ENCODE measurements at regions not wholly inside any gene's neighbourhood (a gene's known extent, or its start where the extent isn't known, plus 50 kb on each side); places are given as distances from the start of the nearest gene placed in this dataset.
"Not testable (repeated sequence)": the region's sequence is repeated elsewhere in the genome, so short reads cannot be mapped to it uniquely, and the experiment has no call there.

DNA sequence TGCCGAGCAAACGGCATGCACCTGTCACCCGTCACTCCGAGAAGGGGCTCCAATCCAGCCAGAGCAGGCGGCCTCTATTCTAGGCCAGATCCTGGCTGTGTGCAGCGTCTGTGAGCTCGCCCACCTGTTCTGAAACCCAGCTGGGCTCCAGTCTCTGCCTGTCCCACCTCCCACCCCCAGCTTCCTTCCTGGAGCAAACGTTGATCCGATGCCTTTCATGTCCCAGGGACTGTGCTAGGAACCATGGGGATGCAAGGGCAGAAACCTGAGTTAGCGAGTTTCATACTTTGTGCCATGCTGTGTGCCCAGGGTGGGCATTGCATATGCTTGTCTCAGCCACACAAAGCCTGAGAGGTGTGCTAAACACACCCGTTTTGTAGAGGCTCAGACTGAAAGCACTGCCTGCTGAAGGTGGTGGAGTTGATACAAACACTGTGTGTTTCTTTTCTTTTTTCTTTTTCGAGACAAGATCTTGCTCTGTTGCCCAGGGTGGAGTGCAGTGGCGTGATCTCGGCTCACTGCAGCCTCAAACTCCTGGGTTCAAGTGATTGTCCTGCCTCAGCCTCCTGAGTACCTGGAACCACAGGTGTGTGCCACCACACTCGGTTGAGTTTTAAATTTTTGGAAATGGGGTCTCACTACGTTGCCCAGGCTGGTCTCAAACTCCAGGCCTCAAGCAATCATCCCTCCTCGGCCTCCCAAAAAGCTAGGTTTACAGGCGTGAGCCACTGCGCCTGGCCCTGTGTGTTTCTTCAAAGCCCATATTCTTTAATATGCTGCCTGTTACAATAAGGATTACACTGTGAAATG lies 84.1 kb upstream of the MED13L start:
- no peak for DNase-seq

DNA sequence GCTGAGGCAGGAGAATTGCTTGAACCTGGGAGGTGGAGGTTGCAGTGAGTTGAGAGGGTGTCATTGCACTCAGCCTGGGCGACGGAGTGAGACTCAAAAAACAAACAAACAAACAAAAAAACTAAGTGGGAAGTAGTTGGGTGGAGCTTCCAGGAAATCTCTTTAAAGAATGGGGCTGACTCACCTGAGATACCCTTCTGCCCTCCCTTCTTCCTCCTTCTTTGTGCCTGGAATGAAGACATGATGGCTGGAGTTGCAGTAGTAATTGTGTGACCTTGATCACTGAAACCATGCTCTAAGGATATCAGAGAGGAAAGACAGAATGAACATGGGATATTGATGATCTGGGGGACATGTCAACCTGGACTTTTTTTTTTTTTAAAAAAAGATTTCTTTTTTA lies 87.6 kb upstream of the MED13L start:
- DNase-seq: no peak

DNA sequence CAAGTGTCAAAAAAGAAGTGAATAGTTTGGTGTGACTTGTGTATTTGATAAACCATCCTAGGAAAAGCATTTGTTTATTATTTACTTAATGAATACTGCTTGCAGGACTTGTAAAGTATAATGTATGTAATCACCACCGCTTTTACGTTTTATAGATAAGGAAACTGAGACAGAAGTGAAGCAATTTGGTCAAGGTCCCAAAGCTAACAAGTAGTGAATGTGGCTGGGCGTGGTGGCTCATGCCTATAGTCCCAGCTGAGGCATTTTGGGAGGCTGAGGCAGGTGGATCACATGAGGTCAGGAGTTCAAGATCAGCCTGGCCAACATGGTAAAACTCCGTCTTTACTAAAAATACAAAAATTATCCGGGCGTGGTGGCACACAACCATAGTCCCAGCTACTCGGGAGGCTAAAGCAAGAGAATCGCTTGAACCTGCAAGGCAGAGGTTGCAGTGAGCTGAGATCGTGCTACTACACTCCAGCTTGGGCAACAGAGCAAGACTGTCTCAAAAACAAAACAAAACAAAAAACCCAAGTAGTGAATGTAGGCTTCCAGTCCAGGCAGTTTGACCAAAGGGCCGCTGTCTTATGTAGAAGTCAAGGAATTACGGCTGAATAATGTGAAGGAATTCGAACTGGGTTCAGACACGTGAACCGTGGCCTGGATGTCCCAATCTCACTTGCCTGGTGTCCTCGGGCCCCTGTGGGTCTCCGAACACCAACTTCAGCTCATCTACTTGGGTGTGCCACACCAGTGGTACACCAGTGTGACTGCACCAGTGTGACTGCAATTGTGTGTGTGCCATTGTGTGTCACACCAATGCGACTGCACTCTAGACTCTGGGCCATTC lies 88.3 kb upstream of the MED13L start:
- no peak for DNase-seq

DNA sequence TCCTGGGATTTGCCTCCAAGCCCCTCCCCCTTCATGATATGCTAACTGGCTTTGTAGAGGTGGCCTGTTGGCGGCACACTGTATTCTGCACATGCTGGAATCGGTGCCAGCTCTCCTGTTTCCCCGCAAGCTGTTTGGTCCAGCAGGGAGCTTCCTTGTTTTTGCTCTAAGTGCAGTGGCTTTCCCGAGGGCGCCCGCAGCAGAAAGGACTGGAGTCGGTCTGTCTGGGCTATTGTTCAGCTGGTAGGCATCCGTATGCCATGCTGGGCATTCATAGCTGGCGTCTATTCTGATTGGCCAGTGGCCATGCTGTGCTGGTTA lies 88.9 kb upstream of the MED13L start:
- DNase-seq: no peak

DNA sequence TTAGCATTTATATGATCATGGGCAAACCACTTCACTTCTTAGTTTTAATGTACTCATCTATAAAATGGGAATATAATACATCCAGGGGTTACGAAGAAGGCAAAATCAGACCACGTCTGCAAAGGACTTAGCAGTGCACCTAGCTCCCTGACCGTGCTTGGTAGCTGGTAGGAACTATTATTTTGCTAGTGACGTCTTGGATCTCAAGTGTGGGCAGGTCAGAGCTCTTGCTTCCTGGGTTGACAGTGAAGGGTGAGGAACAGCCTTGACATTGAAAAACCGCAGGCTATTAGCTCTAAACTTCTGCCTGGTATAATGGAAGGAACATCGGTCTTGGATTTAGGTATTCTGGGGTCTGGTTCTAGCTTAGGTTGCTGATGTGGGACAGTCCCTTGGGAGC lies 89.3 kb upstream of the MED13L start:
- DNase-seq: no peak

DNA sequence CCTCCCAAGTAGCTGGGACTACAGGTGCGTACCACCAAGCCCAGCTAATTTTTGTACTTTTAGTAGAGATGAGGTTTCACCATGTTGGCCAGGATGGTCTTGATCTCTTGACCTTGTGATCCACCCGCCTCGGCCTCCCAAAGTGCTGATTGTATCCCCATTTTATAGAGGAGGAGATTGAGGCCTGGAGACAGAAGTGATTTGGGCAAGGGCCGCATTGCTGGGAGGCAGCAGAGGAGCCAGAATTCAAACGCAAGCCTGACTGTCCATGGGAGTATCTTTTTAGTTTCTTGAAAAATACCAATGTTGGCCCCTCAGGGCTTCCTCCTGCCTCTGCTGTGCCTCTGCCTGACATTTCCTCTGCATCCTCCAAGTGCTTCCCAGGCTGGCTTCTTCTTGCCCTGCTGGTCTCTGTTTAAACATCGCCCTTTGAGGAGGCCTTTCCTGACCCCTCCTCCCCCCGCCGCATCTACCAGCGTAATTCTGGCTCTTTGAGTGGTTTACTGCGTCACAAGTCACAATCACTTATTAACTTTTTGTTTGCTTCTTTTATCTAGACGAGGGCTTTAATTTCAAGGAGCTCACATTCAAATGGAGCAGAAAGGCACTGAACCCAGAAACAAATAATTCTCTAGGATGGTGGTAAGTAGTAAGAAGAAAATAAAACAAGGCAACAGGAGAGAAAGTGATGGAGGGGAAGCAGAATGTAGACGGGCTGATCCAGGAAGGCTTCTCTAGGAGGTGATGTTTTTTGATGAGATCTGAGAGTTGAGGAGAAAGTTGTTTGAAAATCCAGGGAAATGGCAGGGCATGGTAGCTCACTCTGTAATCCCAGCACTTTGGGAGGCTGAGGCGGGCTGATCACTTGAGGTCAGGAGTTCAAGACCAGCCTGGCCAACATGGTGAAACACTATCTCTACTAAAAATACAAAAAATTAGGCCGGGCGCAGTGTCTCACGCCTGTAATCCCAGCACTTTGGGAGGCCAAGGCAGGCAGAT lies 91.0 kb upstream of the MED13L start:
- DNase-seq: no peak

DNA sequence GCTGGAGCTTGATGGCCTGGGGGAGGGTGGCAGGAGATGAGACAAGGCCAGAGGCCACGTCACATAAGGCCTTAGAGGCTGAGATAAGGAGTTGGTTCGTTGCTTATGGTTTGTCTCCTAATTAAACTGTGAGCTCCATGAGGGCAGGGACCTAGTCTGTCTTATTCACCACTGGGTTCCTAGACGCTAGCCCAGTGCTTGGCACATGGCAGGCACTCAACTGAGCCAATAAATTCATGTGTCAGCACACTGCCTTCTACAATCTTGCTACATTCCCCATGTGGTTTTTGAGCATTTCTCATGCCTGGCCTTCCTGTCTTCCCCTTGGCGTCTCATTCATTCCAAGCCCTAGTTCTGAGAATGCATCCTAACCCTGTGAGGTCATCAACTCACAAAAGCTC lies 92.5 kb upstream of the MED13L start:
- DNase-seq: peak; percentile 26

DNA sequence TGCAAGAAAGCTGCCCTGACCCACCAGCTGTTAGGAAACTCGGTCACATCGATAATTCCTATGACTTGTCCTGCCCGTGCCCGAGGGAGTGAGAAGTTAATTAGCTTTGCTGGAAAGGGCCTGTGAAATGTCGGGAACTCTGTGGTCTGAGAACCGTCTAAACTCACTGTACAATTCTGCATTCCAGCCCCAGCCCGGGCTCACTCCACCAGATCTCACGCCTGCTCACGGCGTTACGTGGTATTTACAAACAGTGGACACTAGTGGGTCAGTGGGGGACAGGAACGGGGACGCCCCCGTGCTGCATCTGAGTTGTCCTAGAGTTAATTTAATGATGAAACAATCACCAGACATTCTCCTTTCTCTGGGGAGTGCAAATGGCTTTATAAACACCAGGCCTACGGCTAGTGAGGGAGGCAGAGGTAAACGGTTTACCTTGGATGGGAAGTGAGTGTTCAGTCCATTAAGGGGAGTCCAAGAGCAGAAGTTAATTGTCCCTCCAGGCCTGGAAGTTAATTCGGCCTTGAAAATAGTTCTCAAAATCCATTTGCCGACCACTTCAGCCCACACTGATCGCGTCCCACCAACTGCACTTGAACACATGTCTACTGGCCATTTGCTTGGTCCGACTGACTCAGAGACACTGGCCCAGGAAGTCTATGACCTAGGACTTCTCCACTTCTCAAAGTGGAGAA lies 93.5 kb upstream of the MED13L start:
- no peak for DNase-seq

DNA sequence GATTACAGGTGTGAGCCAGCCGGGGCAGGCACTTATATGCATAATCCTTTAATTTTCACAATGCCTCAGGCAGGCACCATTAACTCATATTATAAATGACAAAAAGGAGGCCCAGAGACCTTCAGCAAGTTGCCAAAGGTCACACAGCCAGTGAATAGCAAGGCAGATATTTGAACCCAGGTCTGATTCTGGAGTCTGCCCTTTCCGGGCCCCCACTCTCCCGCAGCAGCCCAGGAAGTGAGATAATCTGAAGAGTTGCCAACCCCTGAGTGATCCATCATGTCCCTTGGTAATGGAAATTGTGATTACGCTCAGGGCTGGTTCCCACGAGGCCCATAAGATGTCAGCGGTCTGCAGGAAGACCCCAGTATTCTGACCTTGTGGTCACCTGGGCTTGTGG lies 95.3 kb upstream of the MED13L start:
- no peak for DNase-seq

DNA sequence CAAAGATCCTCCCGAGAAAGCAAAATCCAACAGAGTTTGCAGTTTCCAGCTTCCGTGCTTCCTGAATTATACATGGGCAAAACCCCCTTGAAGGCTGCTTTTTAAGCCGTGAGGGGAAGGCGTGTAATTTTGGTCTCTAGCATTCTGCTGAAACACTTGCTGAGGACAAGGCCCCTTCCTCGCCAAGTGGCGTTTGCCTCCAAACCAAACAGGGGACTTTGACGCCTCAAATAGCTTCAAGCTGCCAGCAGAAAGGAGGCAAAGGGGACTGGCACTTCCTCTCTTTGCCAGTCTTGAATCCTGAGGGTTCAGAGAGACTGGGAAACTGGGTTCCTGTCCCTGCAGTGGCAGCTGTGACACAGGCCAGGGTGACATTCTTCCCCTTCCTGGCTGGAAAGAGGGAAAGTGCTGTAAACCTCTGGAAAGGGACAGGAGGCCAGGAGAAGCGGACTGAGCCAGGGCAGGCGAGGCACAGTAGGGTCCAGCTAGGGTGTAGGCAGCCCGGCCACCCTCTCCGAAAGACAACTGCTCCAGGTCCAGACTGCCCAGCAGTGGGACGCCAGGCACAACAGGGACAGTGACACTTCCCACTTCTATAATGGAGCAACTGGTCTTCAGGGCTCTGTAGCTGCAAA lies 96.2 kb upstream of the MED13L start:
- DNase-seq: no peak

DNA sequence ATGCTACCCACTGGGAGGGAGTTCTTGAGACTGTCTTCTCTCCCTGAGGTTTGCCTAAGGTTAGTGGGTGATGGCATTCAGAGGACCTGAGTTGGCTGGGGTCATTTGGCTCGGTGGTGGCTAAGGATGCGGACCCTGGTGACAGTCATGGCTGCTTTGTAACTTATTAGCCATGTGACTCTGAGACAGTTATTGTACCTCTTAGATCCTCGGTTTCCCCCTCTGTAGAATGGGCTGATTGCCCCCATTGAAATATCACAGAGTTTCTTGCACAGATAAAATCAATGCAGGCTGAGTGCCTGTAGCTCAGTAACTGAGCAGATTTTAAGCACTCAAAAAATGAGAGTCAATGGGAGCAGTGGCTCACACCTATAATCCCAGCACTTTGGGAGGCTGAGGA lies 96.7 kb upstream of the MED13L start:
- DNase-seq: no peak

DNA sequence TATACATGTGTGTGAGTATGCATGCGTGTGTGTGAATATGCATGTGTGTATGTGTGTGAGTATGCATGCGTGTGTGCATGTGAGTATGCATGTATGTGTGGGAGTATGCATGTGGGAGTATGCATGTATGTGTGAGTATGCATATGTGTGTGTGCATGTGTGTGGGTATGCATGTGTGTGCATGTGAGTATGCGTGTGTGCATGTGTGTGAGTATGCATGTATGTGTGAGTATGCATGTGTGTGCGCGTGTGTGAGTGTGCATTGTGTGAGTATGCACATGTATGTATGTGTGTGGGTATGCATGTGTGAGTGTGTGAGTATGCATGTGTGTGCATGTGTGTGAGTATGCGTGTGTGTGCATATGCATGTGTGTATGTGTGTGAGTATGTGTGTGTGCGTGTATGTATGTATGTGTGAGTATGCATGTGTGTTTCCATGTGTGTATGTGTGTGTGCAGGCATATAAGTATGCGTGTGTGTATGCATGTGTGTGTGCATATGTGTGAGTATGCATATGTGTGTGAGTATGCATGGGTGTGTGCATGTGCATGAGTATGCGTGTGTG lies 97.9 kb upstream of the MED13L start:
- DNase-seq: no peak

DNA sequence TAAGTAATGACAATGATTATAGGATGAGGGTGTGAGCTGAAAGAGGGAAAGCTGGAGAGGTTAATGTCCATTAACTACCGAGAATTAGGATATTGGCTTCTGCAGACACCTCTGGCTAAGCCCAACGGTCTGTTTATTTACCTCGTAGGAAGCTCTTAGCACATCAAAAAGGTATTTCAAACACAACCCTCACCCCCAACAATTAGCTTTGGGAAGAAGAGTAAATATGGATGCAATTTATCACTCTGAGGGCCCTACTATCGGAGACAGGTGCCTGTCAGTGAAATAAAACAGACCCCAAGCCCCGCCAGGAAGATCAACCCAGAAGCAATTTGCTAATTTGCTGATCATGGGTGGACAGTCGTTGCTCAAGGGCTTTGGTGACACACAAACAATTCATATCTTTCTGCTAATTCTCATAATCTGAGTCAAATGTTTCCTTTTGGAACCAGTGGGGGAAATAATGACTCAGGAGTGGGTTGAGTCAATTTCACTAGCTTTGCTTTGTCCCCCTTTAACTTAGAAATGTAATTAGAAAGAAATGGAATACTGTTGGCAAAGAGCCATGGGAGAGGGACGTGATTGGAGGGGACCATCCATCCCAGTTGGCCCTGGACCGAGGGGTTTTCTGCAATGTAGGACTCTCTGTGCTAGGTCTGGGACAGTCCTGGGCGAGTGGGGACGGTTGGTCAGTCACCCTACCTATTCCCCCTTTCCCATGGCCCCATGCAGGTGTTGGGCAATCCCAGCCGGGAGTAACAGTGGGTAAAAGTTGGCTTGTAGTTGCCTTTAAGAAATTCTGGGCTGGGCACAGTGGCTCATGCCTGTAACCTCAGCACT lies 99.1 kb upstream of the MED13L start:
- no peak for DNase-seq

DNA sequence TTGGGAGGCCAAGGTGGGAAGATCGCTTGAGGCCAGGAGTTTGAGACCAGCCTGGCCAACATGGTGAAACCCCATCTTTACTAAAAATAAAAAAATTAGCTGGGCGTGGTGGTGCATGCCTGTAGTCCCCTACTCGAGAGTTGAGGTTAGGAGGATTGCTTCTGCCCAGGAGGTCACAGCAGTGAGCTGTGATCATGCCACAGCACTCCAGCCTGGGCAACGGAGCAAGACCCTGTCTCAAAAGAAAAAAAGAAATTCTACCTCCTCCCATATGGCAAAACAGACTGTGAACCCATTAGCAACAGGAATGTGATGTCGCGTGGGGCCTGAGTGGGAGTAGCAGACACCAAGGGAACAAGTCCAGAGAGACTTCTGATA lies 99.7 kb upstream of the MED13L start:
- DNase-seq: not testable (repeated sequence)

DNA sequence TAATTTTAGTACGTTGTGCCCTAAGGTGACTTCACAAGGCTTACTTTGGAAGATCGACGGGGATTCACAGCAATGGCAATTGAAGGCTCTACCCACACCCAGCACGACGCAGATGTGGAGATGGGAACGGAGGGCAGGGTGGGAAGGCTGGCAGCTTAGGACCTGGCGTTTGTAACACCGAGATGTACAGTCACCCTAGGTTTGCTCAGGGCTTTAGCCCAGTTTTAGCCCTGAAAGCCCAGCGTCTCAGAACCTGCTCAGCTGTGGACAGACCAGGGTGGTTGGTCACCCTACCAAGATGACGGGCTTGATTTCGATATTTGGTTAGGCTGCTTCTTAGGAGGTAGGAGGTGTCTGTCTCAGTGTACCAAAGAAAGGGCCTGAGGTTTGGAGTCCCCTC lies 100.5 kb upstream of the MED13L start:
- DNase-seq: no peak

DNA sequence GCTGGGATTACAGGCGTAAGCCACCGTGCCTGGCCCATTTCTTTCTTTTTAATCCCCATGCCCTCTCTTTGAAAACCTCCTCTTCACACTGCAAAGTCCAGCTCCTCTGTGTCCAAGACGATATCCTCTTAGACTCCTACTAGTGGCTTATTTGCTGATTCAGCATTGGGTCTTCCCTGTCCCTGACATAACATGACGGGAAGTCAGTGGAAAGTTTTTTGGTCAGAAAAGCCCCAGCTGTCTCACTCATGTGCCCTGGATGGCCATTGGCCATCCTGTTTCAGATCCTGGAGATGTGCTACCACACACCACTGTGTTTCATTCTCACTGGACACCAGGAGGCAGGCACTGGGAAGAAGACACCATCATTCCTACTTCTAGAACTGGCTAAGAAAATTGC lies 102.6 kb upstream of the MED13L start:
- DNase-seq: no peak

DNA sequence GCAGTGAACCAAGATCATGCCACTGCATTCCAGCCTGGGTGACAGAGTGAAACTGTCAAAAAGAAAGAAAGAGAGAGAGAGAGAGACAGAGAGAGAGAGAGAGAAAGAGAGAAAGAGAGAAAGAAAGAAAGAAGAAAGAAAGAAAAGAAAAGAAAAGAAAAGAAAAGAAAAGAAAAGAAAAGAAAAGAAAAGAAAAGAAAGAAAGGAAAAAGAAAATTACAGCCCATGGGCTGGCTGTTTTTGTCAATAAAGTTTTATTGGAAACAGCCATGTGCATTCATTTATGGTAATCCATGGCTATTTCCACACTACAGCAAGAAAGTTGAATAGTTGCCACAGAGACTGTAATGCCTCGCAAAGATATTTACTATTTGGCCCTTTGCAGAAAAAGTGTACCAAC lies 103.2 kb upstream of the MED13L start:
- not testable (repeated sequence) for DNase-seq

DNA sequence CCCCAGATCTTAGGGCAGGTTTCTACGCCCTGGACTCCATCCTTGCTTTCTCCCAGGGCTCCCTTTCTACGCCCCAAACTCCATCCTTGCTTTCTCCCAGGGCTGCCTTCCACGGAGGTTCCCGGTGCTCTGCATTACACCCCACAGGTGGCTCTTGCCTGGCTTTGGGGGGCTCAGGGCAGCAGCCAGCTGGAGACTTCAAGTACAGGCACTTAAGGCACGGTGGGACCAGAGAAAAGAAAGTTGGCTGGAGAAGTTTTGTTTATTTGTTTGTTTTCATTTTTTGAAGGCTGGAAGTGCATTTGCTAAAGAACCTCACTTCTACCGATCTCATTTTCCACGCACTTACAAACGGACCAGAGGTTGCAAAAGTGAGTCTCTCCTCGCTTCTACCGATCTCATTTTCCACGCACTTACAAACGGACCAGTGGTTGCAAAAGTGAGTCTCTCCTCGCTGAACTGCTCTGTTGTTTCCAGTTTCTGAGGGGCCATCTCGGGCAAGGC lies 103.8 kb upstream of the MED13L start:
- DNase-seq: no peak

DNA sequence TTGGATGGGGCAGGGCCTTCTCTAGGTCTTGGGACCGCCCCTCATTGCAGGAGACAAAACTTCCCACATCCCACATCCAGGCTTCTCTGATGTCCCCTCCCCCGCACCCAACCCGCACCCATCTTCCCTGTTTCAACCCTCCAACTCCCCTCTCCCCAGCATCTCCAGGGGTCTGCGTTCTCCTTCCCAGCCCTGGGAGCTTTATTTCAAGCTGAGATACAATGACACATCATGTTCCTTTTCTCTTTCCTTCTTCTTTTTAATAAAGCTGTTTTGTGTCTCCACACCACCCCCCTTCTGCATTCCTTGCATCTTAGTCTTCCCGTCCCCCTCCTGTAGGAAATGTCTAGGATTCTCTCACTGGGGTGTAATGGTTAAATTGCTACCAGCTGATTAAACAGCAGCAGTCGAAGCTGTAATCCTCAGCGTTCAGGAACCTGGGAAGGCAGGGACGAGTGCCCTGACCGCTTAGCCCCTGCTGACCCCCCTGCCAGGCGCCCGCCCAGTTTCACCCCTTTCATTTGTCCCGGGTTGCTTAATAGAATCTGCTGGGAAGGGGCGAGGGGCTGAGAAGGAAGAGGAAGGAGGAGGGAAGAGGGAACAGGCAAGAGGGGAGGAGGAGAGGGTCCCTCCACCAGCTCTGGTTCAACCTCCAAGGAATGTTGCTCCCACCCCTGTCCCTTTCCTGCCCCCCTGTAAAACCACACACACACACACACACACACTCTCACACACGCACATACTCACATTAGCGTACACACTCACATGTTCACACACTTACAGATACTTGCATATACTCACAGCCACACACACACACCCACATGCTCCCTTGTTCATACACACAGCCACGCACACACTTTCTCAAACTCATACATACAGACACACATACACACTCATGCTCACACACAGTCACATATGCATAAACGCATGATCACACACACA lies 104.5 kb upstream of the MED13L start:
- no peak for DNase-seq
